Duodenal mucosa (tissue), 2 donors: ENCODE measurements at regions not wholly inside any gene's neighbourhood (a gene's known extent, or its start where the extent isn't known, plus 50 kb on each side); places are given as distances from the start of the nearest gene placed in this dataset.
"Not testable (repeated sequence)": the region's sequence is repeated elsewhere in the genome, so short reads cannot be mapped to it uniquely, and the experiment has no call there.

Experiments used
- H3K27ac ChIP-seq: one replicate; pipeline ENCODE4 v1.7.0; 2013; ENCODE audit warnings: low read depth, low read length
- H3K27me3 ChIP-seq, 2 donors: one replicate each; pipeline ENCODE4 v1.7.0; 2013; ENCODE audit warnings: low read length in 2 of 2, control low read depth in 1 of 2; ENCODE audit not compliant: insufficient read depth in 2 of 2, control insufficient read depth in 1 of 2
- H3K36me3 ChIP-seq, 2 donors: one replicate each; pipeline ENCODE4 v1.7.0; 2013; ENCODE audit warnings: low read length in 2 of 2, control low read depth in 1 of 2; ENCODE audit not compliant: insufficient read depth in 2 of 2, control insufficient read depth in 1 of 2
- H3K4me1 ChIP-seq, 2 donors: one replicate each; pipeline ENCODE4 v1.7.0; 2013; ENCODE audit warnings: low read length in 2 of 2, control low read depth in 1 of 2; ENCODE audit not compliant: insufficient read depth in 2 of 2, control insufficient read depth in 1 of 2
- H3K4me3 ChIP-seq, 2 donors: one replicate each; pipeline ENCODE4 v1.7.0; 2013; ENCODE audit warnings: low read length in 2 of 2, low read depth in 1 of 2
- H3K9ac ChIP-seq, 2 donors: one replicate each; pipeline ENCODE4 v1.7.0; 2013; ENCODE audit warnings: low read length in 2 of 2, low read depth in 1 of 2
- H3K9me3 ChIP-seq, 2 donors: one replicate each; pipeline ENCODE4 v1.7.0; 2013; ENCODE audit warnings: low read length in 2 of 2, control low read depth in 1 of 2; ENCODE audit not compliant: control insufficient read depth in 1 of 2

DNA sequence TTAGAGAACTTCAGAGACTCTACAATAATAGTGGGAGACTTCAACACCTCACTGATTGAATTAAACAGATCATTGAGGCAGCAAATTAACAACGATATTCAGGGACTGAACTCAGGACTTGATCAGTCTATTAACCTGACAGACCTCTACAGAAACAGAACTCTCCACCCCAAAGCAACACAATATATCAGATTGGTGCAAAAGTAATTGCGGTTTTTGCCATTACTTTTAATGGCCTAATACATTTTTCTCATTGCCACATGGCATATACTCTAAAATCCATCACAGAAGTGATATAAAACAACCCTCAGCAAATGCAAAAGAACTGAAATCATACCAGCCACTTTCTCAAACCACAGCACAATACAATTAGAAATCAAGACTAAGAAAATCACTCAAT, 298.1 kb upstream of the SGO1 start:
- H3K36me3 ChIP-seq: no peaks in the 10 kb centered on the region
- no peaks in the 10 kb centered on the region for H3K4me1 ChIP-seq
- H3K4me3 ChIP-seq: no peak overlapping the region
- H3K27me3 ChIP-seq: no peaks in the 10 kb centered on the region
- no peak overlapping the region for H3K27ac ChIP-seq
- peaks cover 9% of the 10 kb centered on the region in 2 donors for H3K9me3 ChIP-seq
- no peak overlapping the region for H3K9ac ChIP-seq

DNA sequence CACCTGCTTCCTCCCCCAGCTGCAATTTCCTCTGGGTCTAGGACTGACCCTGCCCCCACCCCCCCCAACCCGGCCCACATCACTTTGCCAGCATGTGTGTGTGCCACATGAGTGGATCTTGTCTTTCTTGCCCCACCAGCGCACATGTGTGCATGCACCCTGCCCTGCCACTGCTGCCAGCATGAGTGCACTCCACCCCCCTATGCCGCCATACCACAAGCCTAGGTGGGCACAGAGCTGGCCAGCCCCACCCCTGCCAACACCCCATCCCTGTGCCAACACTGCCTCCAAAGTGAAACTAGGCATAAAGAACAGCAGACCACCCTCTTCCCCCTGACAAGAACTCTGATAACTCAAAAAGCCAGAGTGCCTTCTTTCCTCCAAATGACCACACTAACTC, 296.3 kb upstream of the SGO1 start:
- Histone ChIP-seq H3K27ac (no peak overlapping the region), H3K36me3 (no peaks in the 10 kb centered on the region), H3K9me3 (peaks cover 9% of the 10 kb centered on the region in 2 donors), H3K4me3 (no peak overlapping the region), H3K9ac (no peak overlapping the region), H3K4me1 (no peaks in the 10 kb centered on the region), H3K27me3 (no peaks in the 10 kb centered on the region)

DNA sequence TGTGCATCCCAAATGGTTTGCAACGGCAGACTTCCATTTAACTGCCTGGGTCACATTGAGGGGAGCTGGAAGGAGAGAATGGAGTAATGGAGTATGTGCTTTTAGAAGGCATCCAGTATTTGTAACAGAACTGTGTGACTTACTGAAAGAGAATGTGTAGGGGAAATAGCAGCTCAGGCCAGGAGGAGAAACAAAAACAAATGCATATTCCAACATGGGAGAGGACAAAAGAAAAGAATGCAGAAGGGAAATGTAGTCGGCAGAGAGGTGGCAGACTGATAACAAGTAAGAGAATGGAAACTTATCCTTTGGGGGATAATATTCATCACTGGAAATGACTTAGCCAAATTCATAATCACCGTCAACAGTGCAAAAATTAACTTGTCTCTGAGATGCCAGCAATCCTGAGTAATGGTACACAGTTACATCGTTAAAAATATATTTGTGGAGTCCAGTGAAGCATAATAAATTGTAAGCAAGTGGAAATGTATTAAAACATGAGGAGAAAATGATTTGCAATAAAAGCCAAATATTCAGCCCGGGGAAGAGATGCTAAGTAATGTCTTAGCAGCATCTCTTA, 294.9 kb upstream of the SGO1 start:
- H3K9me3 ChIP-seq: peaks cover 9% of the 10 kb centered on the region in 2 donors
- H3K9ac ChIP-seq: no peak overlapping the region
- no peak overlapping the region for H3K4me3 ChIP-seq
- no peaks in the 10 kb centered on the region for H3K27me3 ChIP-seq
- H3K27ac ChIP-seq: no peak overlapping the region
- H3K4me1 ChIP-seq: no peaks in the 10 kb centered on the region
- no peaks in the 10 kb centered on the region for H3K36me3 ChIP-seq

DNA sequence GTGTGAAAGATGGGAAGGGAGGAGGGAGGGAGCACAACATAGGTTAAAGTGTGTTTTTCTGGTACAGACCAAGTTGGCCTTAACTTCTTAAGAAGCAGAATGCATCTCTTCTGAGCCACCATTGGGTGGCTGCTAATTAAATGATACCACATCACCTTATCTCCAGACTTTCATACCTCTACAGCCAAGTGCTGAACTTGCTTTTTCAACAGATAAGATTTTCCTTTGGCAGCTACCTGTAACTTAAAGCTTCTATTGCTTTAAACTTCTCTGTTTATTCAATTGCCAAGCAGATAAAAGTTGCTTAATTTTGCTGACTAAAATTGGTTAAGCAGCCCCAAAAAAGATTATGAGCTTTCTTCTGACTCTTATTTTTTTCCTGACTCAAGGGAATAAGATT, 292.4 kb upstream of the SGO1 start:
- Histone ChIP-seq H3K36me3 (no peaks in the 10 kb centered on the region), H3K27ac (no peak overlapping the region), H3K4me1 (no peaks in the 10 kb centered on the region), H3K27me3 (no peaks in the 10 kb centered on the region), H3K9ac (no peak overlapping the region), H3K4me3 (no peak overlapping the region), H3K9me3 (peaks cover 2 to 6% of the 10 kb centered on the region in 2 donors)

DNA sequence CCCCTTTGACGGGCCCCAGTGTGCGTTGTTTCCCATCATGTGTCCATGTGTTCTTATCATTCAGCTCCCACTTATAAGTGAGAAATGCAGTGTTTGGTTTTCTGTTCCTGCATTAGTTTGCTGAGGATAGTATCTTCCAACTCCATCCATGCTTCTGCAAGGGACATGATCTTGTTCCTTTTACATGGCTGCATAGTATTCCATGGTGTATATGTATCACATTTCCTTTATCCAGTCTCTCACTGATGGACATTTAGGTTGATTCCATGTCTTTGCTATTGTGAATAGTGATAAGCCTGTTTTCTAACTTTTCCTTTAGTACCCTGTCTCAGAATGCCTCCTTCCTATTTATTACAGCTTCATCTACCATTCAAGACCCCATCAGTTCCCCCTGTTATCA, 278.2 kb upstream of the SGO1 start:
- not testable (repeated sequence) for H3K36me3 ChIP-seq, H3K9ac ChIP-seq, H3K4me3 ChIP-seq, H3K9me3 ChIP-seq, H3K27me3 ChIP-seq, H3K27ac ChIP-seq, H3K4me1 ChIP-seq

DNA sequence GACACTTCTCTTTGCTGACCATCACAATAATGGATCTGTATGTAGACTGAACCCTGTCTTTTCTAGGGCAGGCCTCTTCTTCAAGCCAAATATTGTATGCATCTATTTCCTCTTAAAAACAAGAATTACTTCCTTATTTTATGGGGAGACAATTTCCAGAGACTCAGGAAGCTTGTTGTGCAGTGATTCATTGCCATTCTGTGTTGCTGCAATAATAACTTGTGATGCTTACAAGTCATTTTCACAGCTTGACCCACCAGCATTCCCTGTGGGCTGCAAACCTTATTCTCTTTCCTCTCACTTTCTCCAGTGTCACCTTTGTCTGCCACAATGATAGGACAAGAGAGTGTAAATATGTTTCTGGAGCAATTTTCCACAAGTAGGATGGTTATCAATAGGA, 276.7 kb upstream of the SGO1 start:
- no peaks in the 10 kb centered on the region for H3K27me3 ChIP-seq
- no peak overlapping the region for H3K27ac ChIP-seq
- H3K4me1 ChIP-seq: no peaks in the 10 kb centered on the region
- H3K4me3 ChIP-seq: no peak overlapping the region
- H3K9ac ChIP-seq: no peak overlapping the region
- H3K36me3 ChIP-seq: no peaks in the 10 kb centered on the region
- peaks cover 3 to 4% of the 10 kb centered on the region in 2 donors for H3K9me3 ChIP-seq

DNA sequence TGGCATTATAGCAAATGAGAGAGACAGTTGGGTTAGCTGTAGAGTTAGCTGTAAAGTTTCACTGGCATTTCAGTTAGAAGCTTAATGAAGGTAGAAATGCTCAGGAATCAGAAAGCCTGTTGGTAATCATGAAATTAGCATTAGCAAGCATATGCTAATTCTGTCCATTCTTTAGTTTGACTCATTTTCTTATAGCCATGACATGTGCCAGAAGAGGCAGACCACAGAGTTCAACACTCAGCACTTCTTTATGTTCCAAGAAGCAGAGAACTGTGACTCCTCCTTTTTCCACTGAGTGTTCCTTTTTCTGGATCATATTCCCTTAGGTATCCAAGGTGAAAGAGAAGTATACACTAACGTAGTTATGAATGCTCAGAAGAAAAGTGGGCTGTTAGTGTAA, 276.2 kb upstream of the SGO1 start:
- H3K4me3 ChIP-seq: no peak overlapping the region
- H3K36me3 ChIP-seq: no peaks in the 10 kb centered on the region
- no peaks in the 10 kb centered on the region for H3K27me3 ChIP-seq
- H3K9me3 ChIP-seq: peaks cover 0 to 3% of the 10 kb centered on the region in 2 donors
- no peak overlapping the region for H3K9ac ChIP-seq
- no peaks in the 10 kb centered on the region for H3K4me1 ChIP-seq
- H3K27ac ChIP-seq: no peak overlapping the region

DNA sequence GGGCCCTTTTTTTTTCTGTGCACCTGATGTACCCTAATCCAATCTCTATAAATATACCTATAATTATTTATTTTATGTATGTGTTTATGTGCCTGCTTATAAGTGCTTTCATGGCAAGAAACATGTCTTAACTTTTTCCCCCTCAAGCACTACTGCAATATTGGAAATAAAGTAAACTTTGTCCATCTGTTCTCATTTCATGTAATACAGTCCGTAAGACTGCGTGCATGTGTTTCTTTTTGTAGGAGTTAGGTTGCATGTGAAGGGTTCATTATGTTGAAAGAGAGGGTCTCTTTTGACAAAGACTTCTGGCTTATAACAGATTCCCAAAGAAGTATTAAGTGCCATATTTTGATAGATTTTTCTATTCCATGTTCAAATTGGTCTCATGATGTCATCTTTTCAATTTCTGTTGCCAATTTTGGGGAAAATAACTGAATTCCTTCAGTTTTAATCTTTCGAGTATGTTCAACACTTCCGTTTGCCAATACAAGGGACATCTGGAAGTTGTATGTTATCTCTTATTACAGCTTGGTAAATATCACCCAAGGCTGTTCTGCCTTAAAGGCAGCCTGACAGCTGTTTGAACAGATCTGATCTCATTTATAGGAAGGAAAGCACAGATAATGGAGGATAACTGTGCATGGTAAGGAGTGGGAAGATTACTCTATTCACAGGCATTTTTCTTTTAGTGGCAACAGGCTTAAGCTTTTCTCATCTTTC, 273.1 kb upstream of the SGO1 start:
- no peak overlapping the region for H3K9ac ChIP-seq
- H3K9me3 ChIP-seq: peaks cover 0 to 3% of the 10 kb centered on the region in 2 donors
- H3K36me3 ChIP-seq: no peaks in the 10 kb centered on the region
- H3K4me3 ChIP-seq: no peak overlapping the region
- no peaks in the 10 kb centered on the region for H3K4me1 ChIP-seq
- no peak overlapping the region for H3K27ac ChIP-seq
- H3K27me3 ChIP-seq: no peaks in the 10 kb centered on the region

DNA sequence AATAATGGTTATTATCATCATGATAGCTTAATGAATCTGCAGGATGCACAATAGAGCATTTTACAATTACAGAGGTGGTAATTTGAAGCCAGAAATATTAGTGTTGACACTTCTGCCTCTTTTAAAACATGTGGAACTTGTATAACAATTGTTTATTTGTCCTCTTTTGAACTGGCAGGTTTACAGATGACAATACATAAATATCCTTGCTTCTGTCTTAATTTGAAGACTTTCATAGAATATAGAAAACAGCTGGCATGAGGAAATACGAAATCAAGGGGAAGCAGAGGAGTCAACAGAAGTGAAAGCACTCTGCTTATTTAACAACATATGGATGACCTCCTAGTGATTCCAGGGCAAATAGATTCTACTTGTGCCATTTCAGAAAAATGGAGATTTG, 270.5 kb upstream of the SGO1 start:
- H3K27me3 ChIP-seq: no peaks in the 10 kb centered on the region
- H3K9ac ChIP-seq: no peak overlapping the region
- H3K9me3 ChIP-seq: peaks cover 0 to 3% of the 10 kb centered on the region in 2 donors
- no peaks in the 10 kb centered on the region for H3K4me1 ChIP-seq
- H3K36me3 ChIP-seq: no peaks in the 10 kb centered on the region
- H3K27ac ChIP-seq: no peak overlapping the region
- H3K4me3 ChIP-seq: no peak overlapping the region

DNA sequence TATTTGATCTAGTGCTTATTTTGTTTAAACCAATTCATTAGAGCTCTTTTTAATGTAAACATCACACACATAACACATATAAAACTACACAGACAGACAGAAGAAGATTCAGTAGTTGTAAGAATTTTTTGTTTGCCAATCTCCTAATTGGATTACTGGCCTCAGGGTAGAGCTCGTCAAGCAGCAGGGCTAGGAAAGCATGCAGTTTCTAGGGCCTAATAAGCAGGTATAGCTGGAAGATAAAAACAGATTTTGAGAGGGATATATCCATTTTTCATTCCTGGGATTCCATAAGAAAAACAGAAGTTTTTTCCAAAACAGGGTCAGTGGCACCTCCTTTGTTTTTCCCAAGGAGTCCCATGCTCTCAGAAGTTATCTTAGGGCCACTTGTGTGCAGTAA, 265.2 kb upstream of the SGO1 start:
- Histone ChIP-seq H3K27ac (no peak overlapping the region), H3K36me3 (no peaks in the 10 kb centered on the region), H3K4me1 (no peaks in the 10 kb centered on the region), H3K4me3 (no peak overlapping the region), H3K27me3 (no peaks in the 10 kb centered on the region), H3K9me3 (no peaks in the 10 kb centered on the region), H3K9ac (no peak overlapping the region)
